ENCODE measurements at regions not wholly inside any gene's neighbourhood (a gene's known extent, or its start where the extent isn't known, plus 50 kb on each side); places are given as distances from the start of the nearest gene placed in this dataset.
A peak's percentile ranks its signal among the peaks of the same experiment; 100 is the strongest.
"Not testable (repeated sequence)": the region's sequence is repeated elsewhere in the genome, so short reads cannot be mapped to it uniquely, and the experiment has no call there.

DNA sequence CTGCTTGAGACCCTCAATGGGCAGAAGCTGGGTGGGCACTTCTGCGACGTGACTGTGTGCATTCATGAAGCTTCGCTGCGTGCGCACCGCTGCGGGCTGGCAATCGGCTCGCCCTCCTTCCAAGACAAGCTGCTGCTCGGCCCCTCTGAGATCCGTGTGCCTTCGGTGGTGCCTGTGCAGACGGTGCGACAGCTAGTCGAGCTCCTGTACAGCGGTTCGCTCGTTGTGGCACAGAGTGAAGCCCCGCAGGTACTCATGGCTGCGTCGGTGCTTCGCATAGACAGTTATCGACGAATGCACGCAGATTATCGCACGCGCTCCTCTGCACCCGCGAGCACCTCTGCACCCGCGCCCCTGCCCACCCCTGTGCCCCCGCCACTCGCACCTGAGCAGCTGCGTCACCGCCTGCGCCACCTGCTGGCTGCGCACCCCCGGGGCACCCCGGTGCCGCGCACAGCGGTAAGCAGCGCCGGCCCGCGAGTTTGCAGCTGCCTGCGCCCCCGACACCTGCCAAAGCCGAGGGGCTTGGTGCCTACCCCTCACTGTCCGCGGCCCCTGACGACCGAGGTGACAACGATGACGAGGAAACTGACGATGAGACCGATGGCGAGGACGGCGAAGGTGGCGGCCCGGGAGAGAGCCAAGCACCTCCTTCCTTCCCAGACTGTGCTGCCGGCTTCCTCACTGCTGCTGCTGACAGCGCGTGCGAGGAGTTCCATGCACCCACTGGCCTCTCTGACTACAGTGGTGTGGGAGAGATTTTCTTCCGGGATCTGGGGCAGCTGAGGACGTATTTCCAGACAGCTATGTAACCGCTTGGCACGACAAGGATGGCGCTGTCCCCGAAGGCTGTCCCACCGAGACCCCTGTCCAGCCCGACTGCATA lies 89.2 kb downstream of the LIMS4 start:
- H3K36me3 ChIP-seq (replicated peaks in 1 of 2; ENCODE audit: control extremely low read depth in 1 of 2, control insufficient read depth in 1 of 2, extremely low read depth in 1 of 2, insufficient read depth in 2 of 2, low read length in 1 of 2); H4K20me1 ChIP-seq (ENCODE audit: control insufficient read depth, insufficient read depth, low read length, poor library complexity, severe bottlenecking); H3K4me3 Mint-ChIP-seq; H3K9ac ChIP-seq (ENCODE audit: low read length); intact Hi-C loops (cut with micrococcal nuclease); H3K4me1 Mint-ChIP-seq; H2AFZ ChIP-seq (ENCODE audit: insufficient read depth, low read depth, low read length, poor library complexity, severe bottlenecking); POLR2A ChIA-PET; H3K4me1 ChIP-seq (ENCODE audit: control insufficient read depth in 2 of 2, insufficient read depth in 2 of 2, low read length in 2 of 2); CTCF ChIA-PET; H3K4me2 ChIP-seq (replicated peaks; ENCODE audit: low read depth, low read length, poor library complexity, severe bottlenecking); H3K79me2 ChIP-seq (ENCODE audit: control insufficient read depth, insufficient read depth, low read length); H3K27ac ChIP-seq (ENCODE audit: low read length in 2 of 2); H3K9me3 Mint-ChIP-seq (ENCODE audit: insufficient read depth); H3K27me3 ChIP-seq (replicated peaks in 1 of 4; ENCODE audit: control extremely low read depth in 1 of 4, control insufficient read depth in 3 of 4, insufficient read depth in 4 of 4, low read length in 3 of 4); H3K27ac Mint-ChIP-seq; H3K27me3 Mint-ChIP-seq; DNase-seq; H3K4me3 ChIP-seq (ENCODE audit: control extremely low read depth in 1 of 5, extremely low read depth in 1 of 5, insufficient read depth in 1 of 5, low read depth in 2 of 5, low read length in 4 of 5); H3K9me3 ChIP-seq (ENCODE audit: control extremely low read depth in 1 of 3, control insufficient read depth in 2 of 3, insufficient read depth in 1 of 3, low read length in 2 of 3): not testable (repeated sequence)
- no CpG with 5 or more reads among the region's 75 CpGs for WGBS (ENCODE audit: insufficient coverage)
- ATAC-seq (ENCODE audit: low read depth) = peak; percentile 64

DNA sequence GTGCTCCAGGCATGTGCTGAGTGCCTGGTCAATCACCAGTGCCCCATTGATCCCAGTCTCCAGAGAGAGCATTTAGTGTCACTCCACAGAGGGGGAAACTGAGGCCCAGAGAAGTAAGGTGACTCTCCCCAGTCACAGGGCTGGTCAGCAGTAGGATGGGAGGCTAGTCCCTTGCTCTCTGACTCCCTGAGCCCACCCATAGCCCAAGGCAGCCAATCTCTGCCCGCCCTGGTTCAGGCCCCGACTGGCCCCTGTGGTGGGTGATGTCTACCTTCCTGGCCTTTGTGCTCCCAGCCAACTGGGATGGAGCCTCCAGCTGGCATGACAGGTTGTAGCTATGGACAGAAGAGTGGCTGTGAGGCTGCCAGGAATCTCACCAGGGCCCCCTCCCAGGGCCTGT lies 99.1 kb downstream of the LIMS4 start:
- H3K4me1 Mint-ChIP-seq, POLR2A ChIA-PET: not testable (repeated sequence)

DNA sequence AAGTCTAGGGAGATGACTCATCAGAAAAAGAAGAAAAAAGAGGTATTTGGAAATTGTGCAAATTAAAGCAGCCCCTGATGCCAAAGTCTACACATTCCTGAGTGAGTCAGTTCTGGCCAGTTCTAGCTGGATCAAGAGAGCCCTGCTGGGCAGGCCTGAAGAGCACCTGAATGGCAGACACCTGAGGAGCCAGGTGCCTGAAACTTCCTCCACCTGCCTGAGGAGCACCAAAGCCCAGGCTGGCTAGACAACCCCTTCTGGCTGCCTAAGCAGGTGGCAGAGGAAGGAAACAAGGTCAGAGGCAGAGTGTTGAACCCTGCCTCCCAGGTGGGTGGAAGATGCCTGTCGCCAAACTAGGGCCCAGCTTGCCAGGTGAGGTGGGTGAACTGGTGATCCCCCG lies 101.0 kb downstream of the LIMS4 start:
- DNase-seq; H3K4me3 ChIP-seq (ENCODE audit: control extremely low read depth in 1 of 5, extremely low read depth in 1 of 5, insufficient read depth in 1 of 5, low read depth in 2 of 5, low read length in 4 of 5); CTCF ChIA-PET; ATAC-seq (ENCODE audit: low read depth); H3K4me3 Mint-ChIP-seq; H3K27me3 Mint-ChIP-seq; H3K9me3 ChIP-seq (ENCODE audit: control extremely low read depth in 1 of 3, control insufficient read depth in 2 of 3, insufficient read depth in 1 of 3, low read length in 2 of 3); H3K4me2 ChIP-seq (replicated peaks; ENCODE audit: low read depth, low read length, poor library complexity, severe bottlenecking); H3K79me2 ChIP-seq (ENCODE audit: control insufficient read depth, insufficient read depth, low read length); intact Hi-C loops (cut with micrococcal nuclease); POLR2A ChIA-PET; H4K20me1 ChIP-seq (ENCODE audit: control insufficient read depth, insufficient read depth, low read length, poor library complexity, severe bottlenecking); H3K27me3 ChIP-seq (replicated peaks in 1 of 4; ENCODE audit: control extremely low read depth in 1 of 4, control insufficient read depth in 3 of 4, insufficient read depth in 4 of 4, low read length in 3 of 4); H2AFZ ChIP-seq (ENCODE audit: insufficient read depth, low read depth, low read length, poor library complexity, severe bottlenecking); H3K4me1 Mint-ChIP-seq; H3K9me3 Mint-ChIP-seq (ENCODE audit: insufficient read depth); H3K4me1 ChIP-seq (ENCODE audit: control insufficient read depth in 2 of 2, insufficient read depth in 2 of 2, low read length in 2 of 2); H3K27ac Mint-ChIP-seq; H3K27ac ChIP-seq (ENCODE audit: low read length in 2 of 2); H3K9ac ChIP-seq (ENCODE audit: low read length); H3K36me3 ChIP-seq (replicated peaks in 1 of 2; ENCODE audit: control extremely low read depth in 1 of 2, control insufficient read depth in 1 of 2, extremely low read depth in 1 of 2, insufficient read depth in 2 of 2, low read length in 1 of 2): not testable (repeated sequence)
- no CpG with 5 or more reads among the region's 2 CpGs for WGBS (ENCODE audit: insufficient coverage)

More for the DNA sequence above, 99.1 kb downstream of the LIMS4 start:
- no CpG with 5 or more reads among the region's 2 CpGs for WGBS (ENCODE audit: insufficient coverage)
- CTCF ChIA-PET; H4K20me1 ChIP-seq (ENCODE audit: control insufficient read depth, insufficient read depth, low read length, poor library complexity, severe bottlenecking); H3K79me2 ChIP-seq (ENCODE audit: control insufficient read depth, insufficient read depth, low read length); H3K9me3 Mint-ChIP-seq (ENCODE audit: insufficient read depth); H3K4me3 Mint-ChIP-seq; H2AFZ ChIP-seq (ENCODE audit: insufficient read depth, low read depth, low read length, poor library complexity, severe bottlenecking); H3K27me3 ChIP-seq (replicated peaks in 1 of 4; ENCODE audit: control extremely low read depth in 1 of 4, control insufficient read depth in 3 of 4, insufficient read depth in 4 of 4, low read length in 3 of 4); H3K27ac Mint-ChIP-seq; H3K9ac ChIP-seq (ENCODE audit: low read length); H3K27me3 Mint-ChIP-seq; ATAC-seq (ENCODE audit: low read depth); DNase-seq; H3K4me3 ChIP-seq (ENCODE audit: control extremely low read depth in 1 of 5, extremely low read depth in 1 of 5, insufficient read depth in 1 of 5, low read depth in 2 of 5, low read length in 4 of 5); H3K4me2 ChIP-seq (replicated peaks; ENCODE audit: low read depth, low read length, poor library complexity, severe bottlenecking); H3K4me1 ChIP-seq (ENCODE audit: control insufficient read depth in 2 of 2, insufficient read depth in 2 of 2, low read length in 2 of 2); intact Hi-C loops (cut with micrococcal nuclease); H3K9me3 ChIP-seq (ENCODE audit: control extremely low read depth in 1 of 3, control insufficient read depth in 2 of 3, insufficient read depth in 1 of 3, low read length in 2 of 3); H3K36me3 ChIP-seq (replicated peaks in 1 of 2; ENCODE audit: control extremely low read depth in 1 of 2, control insufficient read depth in 1 of 2, extremely low read depth in 1 of 2, insufficient read depth in 2 of 2, low read length in 1 of 2); H3K27ac ChIP-seq (ENCODE audit: low read length in 2 of 2): not testable (repeated sequence)

DNA sequence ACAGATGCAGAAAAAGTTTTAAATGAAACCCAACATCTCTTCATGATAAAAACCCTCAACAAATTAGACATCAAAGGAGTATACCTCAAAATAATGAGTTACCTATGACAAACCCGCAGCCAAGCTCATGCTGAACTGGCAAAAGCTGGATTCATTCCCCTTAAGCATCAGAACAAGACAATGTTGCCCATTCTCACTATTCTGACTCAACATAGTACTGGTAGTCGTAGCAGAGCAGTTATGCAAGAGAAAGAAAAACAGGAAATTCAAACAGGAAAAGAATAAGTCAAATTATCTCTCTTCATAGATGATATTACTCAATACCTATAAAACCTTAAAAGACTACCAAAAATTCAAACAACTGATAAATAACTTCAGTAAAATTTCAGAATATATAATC lies 115.0 kb downstream of the LIMS4 start:
- no CpG with 5 or more reads among the region's 2 CpGs for WGBS (ENCODE audit: insufficient coverage)
- intact Hi-C loops (cut with micrococcal nuclease); POLR2A ChIA-PET: not testable (repeated sequence)

More for the DNA sequence above, 115.0 kb downstream of the LIMS4 start:
- H3K4me3 ChIP-seq (ENCODE audit: control extremely low read depth in 1 of 5, extremely low read depth in 1 of 5, insufficient read depth in 1 of 5, low read depth in 2 of 5, low read length in 4 of 5); H3K9me3 ChIP-seq (ENCODE audit: control extremely low read depth in 1 of 3, control insufficient read depth in 2 of 3, insufficient read depth in 1 of 3, low read length in 2 of 3); H3K27me3 Mint-ChIP-seq; H3K79me2 ChIP-seq (ENCODE audit: control insufficient read depth, insufficient read depth, low read length); H3K4me3 Mint-ChIP-seq; H2AFZ ChIP-seq (ENCODE audit: insufficient read depth, low read depth, low read length, poor library complexity, severe bottlenecking); H3K9ac ChIP-seq (ENCODE audit: low read length); H3K4me1 ChIP-seq (ENCODE audit: control insufficient read depth in 2 of 2, insufficient read depth in 2 of 2, low read length in 2 of 2); DNase-seq; H3K36me3 ChIP-seq (replicated peaks in 1 of 2; ENCODE audit: control extremely low read depth in 1 of 2, control insufficient read depth in 1 of 2, extremely low read depth in 1 of 2, insufficient read depth in 2 of 2, low read length in 1 of 2); H3K9me3 Mint-ChIP-seq (ENCODE audit: insufficient read depth); ATAC-seq (ENCODE audit: low read depth); H3K27me3 ChIP-seq (replicated peaks in 1 of 4; ENCODE audit: control extremely low read depth in 1 of 4, control insufficient read depth in 3 of 4, insufficient read depth in 4 of 4, low read length in 3 of 4); H3K27ac ChIP-seq (ENCODE audit: low read length in 2 of 2); H4K20me1 ChIP-seq (ENCODE audit: control insufficient read depth, insufficient read depth, low read length, poor library complexity, severe bottlenecking); H3K4me2 ChIP-seq (replicated peaks; ENCODE audit: low read depth, low read length, poor library complexity, severe bottlenecking); H3K27ac Mint-ChIP-seq; H3K4me1 Mint-ChIP-seq; CTCF ChIA-PET: not testable (repeated sequence)

Measured in B cell (primary cell).